Kidney (tissue), 13 donors: ENCODE measurements at regions not wholly inside any gene's neighbourhood (a gene's known extent, or its start where the extent isn't known, plus 50 kb on each side); places are given as distances from the start of the nearest gene placed in this dataset.
A peak's percentile ranks its signal among the peaks of the same experiment; 100 is the strongest.

ENCODE experiments used
- DNase-seq, 5 donors: peaks; one replicate each; pipeline ENCODE4 v3.0.0-alpha.2; 2013 to 2020
- FAIRE-seq: peaks from 2 replicates; lab custom pipeline; 2012; peaks lifted over from hg19 to GRCh38; lab: Jason Lieb, UNC
- H3K27ac ChIP-seq, 2 donors: one replicate each; pipeline ENCODE4 v1.7.0; 2013; ENCODE audit warnings: low read depth in 2 of 2, low read length in 2 of 2, inconsistent platforms in 1 of 2
- H3K27me3 ChIP-seq: one replicate; pipeline ENCODE4 v1.7.1; 2013; ENCODE audit warnings: low read length, inconsistent platforms; ENCODE audit not compliant: control insufficient read depth, insufficient read depth
- H3K36me3 ChIP-seq, 3 donors: one replicate each; pipeline versions ENCODE4 v1.7.0 to v1.7.1; 2013; ENCODE audit warnings: low read length in 3 of 3, control low read depth in 1 of 3, inconsistent platforms in 1 of 3; ENCODE audit not compliant: insufficient read depth in 3 of 3, control insufficient read depth in 2 of 3
- H3K4me1 ChIP-seq, 3 donors: one replicate each; pipeline versions ENCODE4 v1.7.0 to v1.7.1; 2013; ENCODE audit warnings: low read length in 3 of 3, inconsistent platforms in 1 of 3, low read depth in 1 of 3; ENCODE audit not compliant: control insufficient read depth in 2 of 3, insufficient read depth in 2 of 3
- H3K4me3 ChIP-seq, 3 donors: one replicate each; pipeline versions ENCODE4 v1.7.0 to v1.8.1; 2013; ENCODE audit warnings: low read length in 3 of 3, control low read depth in 1 of 3, inconsistent platforms in 1 of 3
- H3K9ac ChIP-seq, 3 donors: one replicate each; pipeline versions ENCODE4 v1.7.0 to v1.7.1; 2013; ENCODE audit warnings: low read length in 3 of 3, control low read depth in 1 of 3, inconsistent platforms in 1 of 3
- H3K9me3 ChIP-seq, 3 donors: one replicate each; pipeline versions ENCODE4 v1.7.0 to v1.7.1; 2013; ENCODE audit warnings: low read length in 3 of 3, control low read depth in 1 of 3, inconsistent platforms in 1 of 3; ENCODE audit not compliant: control insufficient read depth in 2 of 3, insufficient read depth in 1 of 3
- intact Hi-C: fragments of 100-400 bp; cut with DNase I; formaldehyde crosslinking; loops from one replicate; pipeline ENCODE4 v1.11.1; 2022
- TF ChIP-seq, protein P1 (sequence below): IDR thresholded peaks from 3 replicates; pipeline ENCODE4 v1.5.1; 2012; ENCODE audit warnings: mild to moderate bottlenecking, moderate library complexity, borderline replicate concordance; ENCODE audit not compliant: insufficient read depth; ENCODE audit errors: extremely low read depth
- donor health status: control.
- donor health status: control.
- donor health status: control.
- donor health status: control.
- donor health status: control.
- donor health status: DM: yes; HTN: yes; CAD: no.
- donor health status: Normal renal cell carcinoma (clear cell type).

DNA sequence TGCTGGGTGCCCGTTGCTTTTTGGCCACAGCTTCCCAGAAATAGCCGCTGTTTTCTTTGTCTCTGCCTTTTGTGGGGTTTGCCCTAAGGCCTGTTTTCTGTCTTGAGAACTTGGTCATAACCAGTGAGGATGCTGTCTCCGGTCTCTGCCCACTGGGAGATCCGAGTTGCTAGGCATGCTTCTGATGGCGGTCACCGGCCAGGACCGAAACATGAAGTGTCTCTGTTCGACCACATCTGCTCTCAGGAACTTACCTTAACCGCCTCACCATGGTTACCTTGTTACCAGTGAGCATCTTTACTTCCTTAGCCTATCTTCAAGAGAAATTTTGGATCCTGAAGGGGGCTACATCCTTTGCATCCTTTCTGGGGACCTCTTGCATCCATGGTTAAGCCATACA is 91.9 kb downstream of the RTP5 start:
- Histone ChIP-seq H3K4me3 (no peak overlapping the region), H3K4me1 (no peaks in the 10 kb centered on the region), H3K9ac (no peak overlapping the region), H3K36me3 (no peaks in the 10 kb centered on the region), H3K9me3 (no peaks in the 10 kb centered on the region), H3K27ac (no peak overlapping the region), H3K27me3 (no peaks in the 10 kb centered on the region)
- FAIRE-seq, result no peak
- DNase-seq, result no peak
- intact Hi-C loops, result no loop called here
- TF ChIP-seq, protein P1, sequence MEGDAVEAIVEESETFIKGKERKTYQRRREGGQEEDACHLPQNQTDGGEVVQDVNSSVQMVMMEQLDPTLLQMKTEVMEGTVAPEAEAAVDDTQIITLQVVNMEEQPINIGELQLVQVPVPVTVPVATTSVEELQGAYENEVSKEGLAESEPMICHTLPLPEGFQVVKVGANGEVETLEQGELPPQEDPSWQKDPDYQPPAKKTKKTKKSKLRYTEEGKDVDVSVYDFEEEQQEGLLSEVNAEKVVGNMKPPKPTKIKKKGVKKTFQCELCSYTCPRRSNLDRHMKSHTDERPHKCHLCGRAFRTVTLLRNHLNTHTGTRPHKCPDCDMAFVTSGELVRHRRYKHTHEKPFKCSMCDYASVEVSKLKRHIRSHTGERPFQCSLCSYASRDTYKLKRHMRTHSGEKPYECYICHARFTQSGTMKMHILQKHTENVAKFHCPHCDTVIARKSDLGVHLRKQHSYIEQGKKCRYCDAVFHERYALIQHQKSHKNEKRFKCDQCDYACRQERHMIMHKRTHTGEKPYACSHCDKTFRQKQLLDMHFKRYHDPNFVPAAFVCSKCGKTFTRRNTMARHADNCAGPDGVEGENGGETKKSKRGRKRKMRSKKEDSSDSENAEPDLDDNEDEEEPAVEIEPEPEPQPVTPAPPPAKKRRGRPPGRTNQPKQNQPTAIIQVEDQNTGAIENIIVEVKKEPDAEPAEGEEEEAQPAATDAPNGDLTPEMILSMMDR, result no peak

DNA sequence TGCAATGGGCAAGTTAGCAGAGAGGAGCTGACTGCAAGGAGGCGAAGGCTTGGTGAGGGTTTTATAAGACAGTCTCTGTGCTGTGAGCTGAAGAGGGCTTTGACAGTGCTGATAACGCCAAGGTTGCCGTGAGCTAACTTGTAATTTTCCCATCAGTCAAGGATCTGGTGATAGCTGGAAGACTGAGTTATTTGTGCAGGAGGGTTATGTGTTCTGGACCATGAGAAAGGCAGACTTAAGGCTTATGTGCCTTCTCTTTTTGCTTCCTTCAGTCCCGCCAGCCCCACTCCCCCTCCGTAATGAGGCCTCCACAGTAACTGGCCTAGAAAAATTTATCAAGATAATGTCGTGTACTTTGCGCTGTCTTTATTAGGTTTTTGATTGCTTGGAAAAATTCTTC is 94.6 kb downstream of the RTP5 start:
- Histone ChIP-seq H3K36me3 (no peaks in the 10 kb centered on the region), H3K27ac (no peak overlapping the region), H3K4me3 (no peak overlapping the region), H3K27me3 (no peaks in the 10 kb centered on the region), H3K9ac (no peak overlapping the region), H3K4me1 (no peaks in the 10 kb centered on the region), H3K9me3 (no peaks in the 10 kb centered on the region)
- TF ChIP-seq, protein P1, result no peak
- DNase-seq, result peak in 1 of 5 donors; percentile 15
- no peak for FAIRE-seq
- intact Hi-C loops, result no loop called here

DNA sequence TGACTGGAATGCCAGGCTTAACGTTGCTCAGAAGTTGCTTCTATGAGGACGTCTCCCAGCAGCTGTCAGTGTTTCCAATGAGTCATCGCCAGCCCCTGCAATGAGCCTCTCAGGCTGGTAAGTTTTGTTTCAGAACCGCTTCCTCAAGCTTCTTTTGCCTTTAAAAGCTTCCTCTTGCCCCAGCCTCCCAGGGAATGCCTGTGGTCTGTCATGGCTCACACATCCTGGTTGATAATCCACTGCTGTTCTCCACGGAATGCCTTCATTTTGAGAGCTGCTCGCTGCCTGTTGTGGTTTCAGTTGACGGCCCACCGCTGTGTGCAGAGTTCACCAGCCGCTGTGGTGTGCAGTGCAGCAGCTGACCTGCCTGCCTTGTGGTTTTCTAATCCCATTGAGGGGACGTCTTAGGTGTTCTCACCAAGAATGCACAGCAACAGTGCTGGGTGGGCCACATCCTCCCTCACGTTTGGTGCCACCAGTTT is 96.4 kb downstream of the RTP5 start:
- Histone ChIP-seq H3K4me1 (no peaks in the 10 kb centered on the region), H3K27ac (no peak overlapping the region), H3K9me3 (no peaks in the 10 kb centered on the region), H3K27me3 (no peaks in the 10 kb centered on the region), H3K36me3 (no peaks in the 10 kb centered on the region), H3K9ac (no peak overlapping the region), H3K4me3 (no peak overlapping the region)
- FAIRE-seq, result no peak
- TF ChIP-seq, protein P1, result no peak
- peak in 4 of 5 donors; percentile 54 to 91 (median 64) for DNase-seq
- intact Hi-C loops, result no loop called here
